8988T (cell line): ENCODE measurements at regions not wholly inside any gene's neighbourhood (a gene's known extent, or its start where the extent isn't known, plus 50 kb on each side); places are given as distances from the start of the nearest gene placed in this dataset.

Experiments
- DNase-seq: peaks from one replicate; pipeline ENCODE4 v3.0.0; 2011

DNA sequence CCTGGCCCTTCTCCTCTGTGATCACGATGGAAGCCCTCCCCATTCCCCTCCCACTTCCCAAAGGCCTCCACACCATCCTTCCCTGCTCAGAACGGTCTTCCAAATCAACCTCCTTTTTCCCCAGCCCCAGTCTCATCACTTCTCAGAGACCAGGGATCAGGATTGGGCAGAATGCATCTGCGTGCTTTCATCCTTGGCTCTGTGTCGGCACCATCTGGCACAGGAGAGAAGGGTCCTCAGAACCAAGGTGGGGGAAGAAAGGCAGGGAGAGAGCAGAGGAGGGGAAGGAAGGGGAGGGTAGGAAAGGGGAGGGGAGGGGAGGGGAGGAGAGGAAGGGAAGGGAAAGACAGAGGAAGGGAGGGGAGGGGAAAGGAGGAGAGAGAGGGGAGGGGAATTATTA, 52.4 kb upstream of the FICD start:
- no peak for DNase-seq

DNA sequence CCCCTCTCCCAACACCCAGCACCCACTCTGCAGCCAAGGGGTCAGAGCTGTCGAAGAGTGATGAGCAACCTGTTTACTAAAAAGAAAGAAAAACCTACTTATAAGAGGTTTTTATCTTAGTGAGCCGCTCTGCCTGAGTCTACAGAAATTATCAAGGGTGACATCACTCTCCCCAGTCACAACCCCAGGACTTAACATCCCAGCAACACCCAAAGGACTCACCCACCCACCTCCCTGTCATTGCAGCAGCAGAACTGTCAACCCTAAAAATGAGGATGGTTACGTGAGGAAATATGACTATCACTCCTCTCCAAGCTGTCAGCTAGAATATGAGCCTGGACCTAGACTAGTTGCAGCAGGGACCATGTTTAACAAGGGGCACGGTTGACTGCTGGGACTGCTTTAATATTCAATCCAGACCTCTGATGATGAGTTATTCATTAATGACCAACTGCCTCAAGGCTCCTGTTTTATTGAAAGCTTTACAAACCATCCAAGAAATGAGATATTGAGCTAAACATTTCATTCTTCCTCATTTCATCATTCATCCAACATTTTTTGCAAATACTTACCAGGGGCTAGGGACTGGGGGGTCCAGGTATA, 53.9 kb upstream of the FICD start:
- DNase-seq, result no peak

DNA sequence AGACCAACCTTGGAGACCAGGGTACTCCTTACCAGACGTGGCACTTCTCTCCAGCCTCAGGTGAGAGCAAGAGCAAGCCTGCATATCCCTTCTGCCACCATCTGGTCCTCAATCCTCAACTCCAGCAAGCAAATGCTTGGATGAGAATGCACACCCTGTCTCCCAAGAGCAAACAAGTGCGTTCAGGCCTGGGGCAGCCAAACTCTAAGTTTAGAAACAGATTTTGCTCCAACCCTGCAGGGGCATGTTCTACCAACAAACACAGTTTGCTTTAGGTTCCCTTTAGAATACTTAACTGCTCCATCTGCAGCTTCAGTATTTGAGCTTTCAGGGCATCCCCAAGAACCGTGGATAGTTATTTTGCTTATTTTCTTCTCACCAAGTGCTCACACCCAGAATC, 55.9 kb upstream of the FICD start:
- DNase-seq, result no peak

DNA sequence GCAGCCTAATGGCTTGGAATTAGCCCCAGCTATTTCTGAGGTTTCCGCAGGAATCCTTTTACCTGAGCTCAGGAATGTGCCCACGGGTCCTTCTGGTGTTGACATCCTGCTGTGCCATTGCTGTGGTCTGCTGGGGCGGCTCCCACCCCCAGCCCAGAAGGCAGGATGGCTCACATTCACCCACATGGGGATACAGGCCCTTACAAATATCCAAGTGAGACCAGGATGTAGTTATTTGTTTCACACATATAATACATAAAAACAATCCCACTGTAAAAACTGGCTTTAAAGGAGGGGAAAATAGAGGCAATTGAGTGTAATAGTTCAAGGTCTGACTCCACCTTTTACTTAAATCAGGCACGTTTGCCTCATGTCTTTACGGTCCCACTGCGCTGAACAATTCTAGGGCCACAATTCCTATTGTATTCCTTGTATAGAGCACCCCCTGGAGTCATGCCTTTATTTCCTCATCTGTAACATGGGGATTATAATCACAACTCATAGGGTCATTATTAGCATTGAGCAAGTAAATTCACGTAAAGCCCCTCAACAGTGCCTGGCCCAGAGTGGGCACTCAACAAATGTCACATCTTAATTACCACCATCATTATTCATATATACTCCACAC, 57.2 kb upstream of the FICD start:
- no peak for DNase-seq

DNA sequence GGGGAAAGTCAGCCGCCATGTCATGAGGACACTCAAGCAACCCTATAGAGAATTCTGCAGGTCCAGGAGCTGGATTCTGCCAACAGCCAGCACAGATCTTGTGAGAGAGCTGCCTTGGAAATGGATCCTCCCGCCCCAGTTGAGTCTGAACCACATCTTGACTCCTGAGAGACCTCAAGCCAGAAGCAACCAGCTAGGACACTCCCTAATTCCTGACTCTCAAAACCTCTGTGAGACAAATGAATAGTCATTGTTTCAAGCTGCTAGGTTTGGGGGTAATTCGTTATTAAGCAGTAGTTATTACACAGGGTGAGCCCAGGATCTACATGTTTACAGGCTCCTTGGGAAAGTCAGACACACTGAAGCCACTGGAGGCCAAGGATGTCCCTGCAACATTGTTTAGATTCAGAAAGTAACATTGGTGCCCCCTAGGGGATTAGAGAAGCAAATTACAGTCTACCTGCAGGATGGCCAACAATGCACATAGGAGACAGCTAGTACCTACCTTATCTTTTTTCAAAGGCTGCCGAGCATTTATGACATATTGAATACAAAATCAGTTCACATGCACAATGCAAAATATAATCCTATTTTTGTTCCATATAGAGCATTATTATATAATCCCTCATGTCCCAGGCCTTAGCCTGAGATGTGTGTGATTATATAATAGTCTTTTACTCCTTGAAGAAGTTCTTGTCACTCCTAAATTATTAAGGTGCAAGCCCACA, 57.9 kb upstream of the FICD start:
- DNase-seq, result peak; percentile 53

DNA sequence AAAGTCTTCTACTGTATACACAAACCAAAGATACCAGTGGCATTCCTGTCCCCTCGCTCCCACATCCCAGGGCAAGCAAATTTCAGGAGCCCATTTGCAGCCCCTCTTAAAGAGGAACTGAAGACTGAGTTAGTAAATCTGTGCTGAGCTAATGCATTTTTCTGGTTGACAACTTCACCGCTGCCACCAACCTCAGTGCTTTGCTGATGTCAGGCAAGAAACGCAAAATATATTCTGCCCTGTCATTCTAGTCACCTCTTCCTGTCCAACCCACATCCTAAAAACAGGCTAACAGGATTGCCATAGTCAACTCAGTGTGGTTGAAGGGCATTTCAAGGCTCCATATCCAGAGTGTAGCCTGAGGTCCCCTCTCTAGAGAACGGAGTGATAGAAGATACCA, 59.4 kb upstream of the FICD start:
- DNase-seq, result no peak

DNA sequence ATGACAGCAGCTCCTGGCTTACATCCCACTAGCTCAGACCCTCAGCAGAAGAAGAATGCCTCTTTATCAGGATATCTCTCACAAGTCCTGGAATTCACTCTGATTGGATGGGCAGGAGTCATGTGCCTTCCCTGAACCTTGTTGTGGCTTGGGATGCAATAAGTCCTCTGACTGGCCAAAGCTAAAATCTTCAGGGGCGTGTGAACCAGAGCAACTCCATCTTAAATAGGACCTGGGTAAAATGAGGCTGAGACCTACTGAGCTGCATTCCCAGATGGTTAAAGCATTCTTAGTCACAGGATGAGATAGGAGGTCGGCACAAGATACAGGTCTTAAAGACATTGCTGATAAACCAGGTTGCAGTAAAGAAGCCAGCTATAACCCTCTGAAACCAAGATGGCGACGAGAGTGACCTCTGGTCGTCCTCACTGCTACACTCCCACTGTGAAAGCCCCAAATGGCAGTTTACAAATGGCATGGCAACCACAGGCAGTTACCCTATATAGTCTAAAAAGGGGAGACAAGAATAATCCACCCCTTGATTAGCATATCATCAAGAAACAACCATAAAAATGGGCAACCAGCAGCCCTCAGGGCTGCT, 60.4 kb upstream of the FICD start:
- no peak for DNase-seq

DNA sequence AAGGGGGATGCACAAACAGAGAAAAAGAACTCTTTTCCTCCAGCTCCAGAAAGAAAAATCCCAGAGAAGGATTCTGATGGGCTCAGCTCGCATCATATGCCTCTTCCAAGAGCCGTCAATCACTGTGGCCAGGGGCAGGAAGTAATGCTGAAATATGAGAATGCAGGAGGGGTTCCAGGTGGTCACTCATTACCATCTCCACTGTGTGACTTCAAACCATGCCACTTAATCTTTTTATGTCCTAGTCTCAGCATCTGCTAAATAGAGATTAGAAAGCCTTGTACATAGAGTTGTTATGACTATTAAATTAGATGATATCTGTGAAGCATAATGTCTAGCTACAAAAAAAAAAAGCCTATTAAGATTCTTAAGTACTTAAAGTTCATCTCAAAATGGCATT, 65.6 kb upstream of the FICD start:
- no peak for DNase-seq

DNA sequence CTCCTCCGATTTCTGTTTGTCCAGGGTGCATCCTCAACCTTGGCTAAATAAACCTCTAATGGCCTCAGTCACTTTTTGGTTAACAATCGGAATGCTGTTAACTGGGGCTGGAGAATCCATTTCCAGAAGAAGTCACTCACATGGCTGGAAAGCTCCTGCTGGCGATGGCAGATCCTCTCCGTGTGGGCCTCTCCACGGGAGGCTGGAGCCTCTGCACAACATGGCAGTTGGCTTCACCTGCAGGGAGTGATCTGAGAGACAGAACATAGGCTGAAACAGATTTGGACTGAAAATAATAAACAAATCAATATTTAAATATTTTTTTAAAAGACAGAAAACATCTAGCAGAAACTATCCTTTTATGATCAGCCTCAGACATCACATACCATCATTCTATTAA, 66.8 kb upstream of the FICD start:
- DNase-seq, result no peak

DNA sequence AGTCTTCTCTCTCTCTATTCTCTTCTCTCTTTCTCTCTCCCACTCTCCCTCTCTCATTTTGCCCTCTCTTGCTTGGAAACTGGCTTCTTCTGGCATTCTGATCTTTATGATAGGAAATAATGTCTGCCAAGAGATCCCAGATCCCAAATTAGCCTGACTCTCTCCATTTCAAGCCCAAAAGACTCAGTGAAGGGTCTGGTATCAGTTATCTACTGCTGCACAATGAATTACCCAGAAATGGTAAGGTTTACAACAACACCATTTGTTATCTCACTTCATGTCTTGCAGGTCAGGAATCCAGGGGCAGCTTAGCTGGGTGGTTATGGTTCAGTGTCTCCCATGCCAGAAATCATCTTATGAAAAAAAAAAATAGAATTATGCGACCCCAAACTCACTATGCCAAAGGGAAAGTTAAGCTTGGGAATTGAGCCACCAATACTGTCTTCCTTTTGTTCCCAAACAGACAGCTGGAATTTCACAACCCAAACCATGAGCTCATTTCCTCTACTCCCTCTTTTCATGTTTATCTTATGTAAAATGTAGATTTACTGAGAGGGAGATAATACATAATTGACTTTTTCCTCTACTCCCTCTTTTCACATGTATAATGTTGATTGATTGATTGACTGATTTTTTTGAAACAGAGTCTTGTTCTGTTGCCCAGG, 67.8 kb upstream of the FICD start:
- no peak for DNase-seq

DNA sequence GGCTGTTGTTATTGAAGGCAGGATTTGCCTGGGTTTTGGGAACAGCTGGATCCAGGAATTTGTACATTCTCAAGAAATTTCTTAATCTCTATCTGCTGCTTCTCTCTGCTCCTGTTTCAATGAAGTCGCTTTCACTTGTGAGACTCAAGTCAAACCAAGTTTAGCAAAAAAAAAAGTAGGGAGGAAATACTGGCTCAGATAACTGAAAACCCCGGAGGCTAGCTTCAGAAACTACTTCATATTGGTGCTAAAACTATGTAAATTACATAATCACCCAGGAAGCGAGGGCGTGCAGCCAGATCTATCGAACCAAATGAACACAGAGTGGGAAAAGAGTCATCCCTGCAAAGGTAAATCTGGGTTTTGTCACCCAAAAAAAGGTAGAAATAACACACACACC, 68.3 kb upstream of the FICD start:
- DNase-seq, result no peak

DNA sequence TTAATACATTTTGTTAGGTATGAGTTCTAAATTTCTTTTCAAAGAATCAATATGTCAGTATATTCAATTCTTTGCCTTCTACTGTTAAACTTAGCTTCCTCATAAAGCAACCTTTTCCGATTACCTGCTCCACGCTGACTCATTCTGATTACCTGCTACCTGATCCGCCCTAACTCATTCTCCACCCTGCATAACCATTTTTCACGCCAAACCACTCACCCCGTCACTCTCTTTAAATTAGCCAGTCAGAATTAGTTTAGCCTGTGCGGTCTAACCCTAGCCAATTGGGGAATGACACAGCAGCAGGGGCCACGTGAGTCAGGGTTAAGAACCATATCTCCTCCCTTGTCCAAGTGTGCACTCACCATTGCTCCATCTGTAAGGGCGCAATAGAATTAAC, 72.2 kb upstream of the FICD start:
- no peak for DNase-seq

DNA sequence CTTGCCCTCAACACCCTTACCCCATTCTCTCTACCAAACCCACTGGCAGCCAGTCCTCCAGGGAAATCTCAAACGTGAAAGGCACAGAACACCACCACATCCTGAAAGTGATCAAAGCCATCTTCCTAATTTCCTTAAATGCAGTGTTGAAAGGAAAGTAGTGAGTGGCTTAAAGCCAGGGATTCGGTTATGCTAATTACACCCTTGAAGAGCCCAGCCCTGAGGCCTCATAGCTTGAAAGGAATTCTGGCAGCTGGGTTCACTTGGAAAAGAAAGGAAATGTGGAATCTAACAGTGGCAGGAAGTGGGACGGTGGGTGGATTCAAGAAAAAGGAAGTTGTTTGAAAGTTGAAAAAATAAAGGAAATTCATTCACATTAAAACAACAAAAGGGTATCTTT, 73.0 kb upstream of the FICD start:
- DNase-seq, result no peak

DNA sequence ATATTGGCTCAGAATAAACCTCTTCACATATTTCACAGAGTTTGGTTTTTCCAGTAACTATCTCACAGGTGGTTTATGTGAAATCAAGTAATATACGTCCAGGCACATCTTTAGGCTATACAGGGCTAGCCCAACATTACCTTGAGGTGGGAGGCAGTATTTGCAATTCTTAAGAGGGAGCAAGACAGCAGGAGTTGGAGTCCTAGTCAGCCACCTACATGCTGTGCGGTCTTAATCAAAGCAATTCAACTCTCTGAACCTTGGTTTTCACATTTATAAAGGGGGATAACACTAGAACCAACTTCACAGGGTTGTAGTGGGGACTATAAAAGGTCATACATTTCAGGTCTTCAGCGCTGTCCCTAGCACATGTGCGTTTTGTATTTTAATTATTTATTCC, 73.5 kb upstream of the FICD start:
- DNase-seq, result no peak

DNA sequence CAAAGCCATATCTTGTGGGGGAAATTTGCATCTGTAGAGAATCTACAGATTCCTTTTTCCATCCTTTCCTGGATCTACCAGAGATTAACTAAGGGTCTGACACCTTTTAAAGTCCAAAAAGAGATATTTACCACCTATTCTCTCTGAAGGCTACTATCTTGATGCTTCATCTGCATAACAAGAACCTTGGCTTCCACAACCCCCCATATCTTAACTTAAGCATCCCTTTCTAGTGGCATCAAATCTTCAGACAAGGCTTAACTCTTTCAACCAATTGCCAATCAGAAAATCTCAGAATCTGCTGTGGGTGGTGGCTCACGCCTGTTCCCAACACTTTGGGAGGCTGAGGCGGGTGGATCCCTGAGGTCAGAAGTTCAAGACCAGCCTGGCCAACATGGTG, 74.3 kb upstream of the FICD start:
- DNase-seq, result no peak

DNA sequence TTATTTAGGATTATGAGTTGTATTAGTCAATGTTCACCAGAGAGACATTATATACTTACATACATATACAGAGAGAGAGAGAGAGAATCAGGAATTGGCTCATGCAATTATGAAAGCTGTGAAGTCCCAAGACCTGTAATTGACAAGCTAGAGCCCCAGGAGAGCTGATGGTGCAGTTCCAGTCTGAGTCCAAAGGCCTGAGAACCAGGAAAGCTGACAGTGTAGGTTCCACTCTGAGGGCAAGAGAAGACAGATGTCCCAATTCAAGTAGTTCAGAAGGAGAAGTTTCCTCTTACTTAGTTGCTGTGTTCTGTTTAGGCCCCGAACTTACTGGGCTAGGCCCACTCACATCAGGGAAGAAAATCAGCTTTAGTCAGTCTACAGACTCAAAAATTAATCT, 76.4 kb upstream of the FICD start:
- no peak for DNase-seq

DNA sequence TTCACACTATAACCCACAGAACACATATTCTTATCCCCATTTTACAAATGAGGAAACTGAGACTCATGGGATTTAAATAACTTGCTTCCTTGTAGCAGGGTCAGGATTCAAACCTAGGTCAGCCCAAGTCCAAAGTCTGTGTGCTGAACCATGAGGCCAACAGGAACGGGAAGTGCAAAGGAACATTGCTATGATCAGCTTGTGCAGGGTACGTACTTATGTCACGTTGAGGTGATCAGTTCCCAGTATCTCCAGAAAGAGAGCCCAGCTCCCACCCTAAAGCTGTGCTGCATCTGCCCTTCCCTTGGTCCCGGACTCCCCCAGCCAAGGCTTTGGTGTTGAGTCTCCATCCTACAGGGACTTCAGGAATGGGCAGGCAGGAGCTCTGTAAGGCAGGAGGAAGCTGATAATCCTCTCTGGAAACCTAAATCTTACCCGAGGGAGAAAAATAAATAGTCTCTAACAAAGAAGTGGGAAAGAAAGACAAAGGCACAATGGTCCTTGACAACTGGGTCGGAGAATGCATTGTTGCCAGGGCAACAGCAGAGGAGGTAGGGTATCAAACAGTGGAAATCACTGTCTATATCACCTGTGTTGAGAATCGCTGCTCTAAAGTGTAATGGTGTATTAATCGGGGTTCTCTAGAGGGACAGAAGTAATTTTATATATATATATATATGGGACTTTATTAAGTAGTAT, 82.5 kb upstream of the FICD start:
- DNase-seq, result no peak

DNA sequence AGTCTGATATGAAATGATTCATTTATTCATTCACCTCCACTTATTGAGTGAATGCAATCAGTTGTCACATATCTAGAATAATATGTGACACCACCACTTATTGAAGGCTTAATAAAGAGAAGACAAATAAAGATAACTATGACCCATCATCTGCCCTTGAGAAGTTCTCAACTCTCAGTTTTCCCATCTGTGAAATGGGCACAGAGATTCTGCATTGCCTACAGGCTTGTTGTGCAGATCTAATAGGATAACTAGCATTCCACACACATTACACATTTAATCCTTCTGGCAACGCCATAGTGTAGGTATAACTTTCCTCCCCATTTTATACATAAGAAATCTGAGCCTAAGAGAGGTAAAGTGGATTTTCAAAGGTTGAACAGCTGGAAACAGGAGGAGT, 84.2 kb upstream of the FICD start:
- no peak for DNase-seq

DNA sequence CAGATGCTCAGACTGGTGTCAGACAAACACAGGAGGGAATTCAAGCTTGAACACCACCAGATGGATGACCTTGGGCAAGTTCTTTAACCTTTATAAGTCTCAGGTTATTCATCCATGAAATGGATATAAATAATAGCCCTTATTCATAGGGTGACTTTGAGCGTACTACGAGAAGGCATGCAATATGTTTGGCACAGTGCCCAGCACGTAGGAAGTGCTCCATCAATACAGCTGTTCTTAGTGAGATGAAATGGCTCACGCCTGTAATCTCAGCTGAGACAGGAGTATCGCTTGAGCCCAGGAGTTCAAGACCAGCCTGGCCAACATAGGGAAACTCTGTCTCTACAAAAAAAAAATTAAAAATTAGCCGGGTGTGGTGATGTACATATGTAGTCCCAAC, 84.8 kb upstream of the FICD start:
- no peak for DNase-seq

DNA sequence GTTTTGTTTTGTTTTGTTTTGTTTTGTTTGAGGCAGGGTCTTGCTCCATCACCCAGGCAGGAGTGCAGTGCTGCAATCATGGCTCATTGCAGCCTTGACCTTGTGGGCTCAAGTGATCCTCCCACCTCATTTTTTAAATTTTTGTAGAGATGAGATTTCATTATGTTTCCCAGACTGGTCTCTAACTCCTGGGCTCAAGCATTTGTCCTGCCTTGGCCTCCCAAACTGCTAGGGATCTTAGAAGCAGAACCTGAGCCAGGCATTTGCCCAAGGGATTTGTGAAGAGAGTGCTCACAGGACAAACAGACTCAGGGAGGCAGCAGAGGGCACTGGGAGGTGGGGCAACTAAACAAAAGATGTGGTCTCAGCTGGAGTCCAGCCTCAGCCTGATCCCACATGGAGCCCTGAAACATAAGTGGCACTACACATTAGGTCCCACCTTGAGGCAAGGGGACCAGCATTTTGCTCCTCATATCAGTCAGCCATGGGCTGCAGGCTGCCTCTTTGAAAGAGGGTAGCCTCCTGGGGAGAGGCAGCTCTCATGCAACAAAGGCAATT, 86.2 kb upstream of the CMKLR1 start:
- DNase-seq, result no peak

DNA sequence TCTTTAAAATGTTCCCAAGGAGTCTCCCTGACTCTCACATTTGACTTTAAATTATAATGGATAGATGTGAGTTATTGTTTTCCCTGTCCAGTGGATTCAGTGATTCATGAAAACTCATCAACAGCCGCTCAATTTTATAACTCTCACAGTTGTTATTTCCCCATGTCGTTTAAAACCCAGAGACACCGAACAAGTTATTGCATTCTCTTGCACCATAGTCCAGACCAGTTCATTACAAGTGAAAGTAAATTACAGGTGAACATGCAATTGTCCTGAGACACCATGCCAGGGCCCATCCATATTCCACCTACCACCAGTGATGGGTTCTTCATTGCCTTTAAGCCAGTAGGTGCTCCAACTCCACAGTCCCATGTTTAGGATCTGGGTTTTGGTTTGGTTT, 85.7 kb upstream of the CMKLR1 start:
- DNase-seq, result no peak

DNA sequence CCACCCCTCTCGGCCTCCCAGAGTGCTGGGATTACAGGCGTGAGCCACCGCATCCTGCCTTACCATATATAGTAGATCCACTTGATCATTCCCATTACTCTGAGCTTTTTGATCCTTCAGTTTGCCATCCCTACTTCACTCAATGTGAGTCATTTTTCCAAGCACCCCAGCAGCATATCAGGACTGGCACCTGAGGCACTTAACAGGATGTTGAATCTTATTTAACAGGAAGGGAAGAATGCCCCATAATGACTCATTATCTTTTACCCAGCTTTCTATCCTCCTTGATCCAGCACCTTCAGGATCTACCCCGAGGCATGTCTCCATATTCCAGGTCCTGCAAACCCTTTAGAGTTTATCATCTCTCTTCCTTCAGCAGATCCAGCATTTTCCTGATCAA, 84.9 kb upstream of the CMKLR1 start:
- no peak for DNase-seq

DNA sequence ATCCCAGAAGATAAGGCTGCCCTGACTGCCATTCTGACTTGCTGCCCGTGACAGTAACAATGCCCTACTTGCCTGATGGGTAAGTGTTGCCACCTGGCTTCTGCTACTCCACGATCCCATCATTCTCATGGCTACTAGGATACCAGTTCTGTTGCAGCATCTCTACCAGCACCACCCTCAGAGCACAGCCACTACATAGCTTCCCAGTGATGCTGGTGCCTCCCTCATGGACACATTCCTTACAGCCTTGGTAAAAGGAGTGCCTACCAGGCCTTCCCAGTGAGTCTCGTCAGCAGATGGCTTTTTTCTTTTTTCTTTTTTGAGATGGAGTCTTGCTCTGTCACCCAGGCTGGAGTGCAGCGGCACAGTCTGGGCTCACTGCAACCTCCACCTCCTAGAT, 84.4 kb upstream of the CMKLR1 start:
- no peak for DNase-seq
